HEK293 (cell line): ENCODE measurements at regions not wholly inside any gene's neighbourhood (a gene's known extent, or its start where the extent isn't known, plus 50 kb on each side); places are given as distances from the start of the nearest gene placed in this dataset.

Source experiments
- BCL11A ChIP-seq: fragments of 450-650 bp; formaldehyde crosslinking; IDR thresholded peaks from 2 replicates; pipeline ENCODE4 v1.5.1; 2016; ENCODE audit warnings: low read depth, missing biosample characterization, missing genetic modification characterization
- CTCF ChIP-seq: fragments of 450-650 bp; formaldehyde crosslinking; IDR thresholded peaks from 2 replicates; pipeline ENCODE4 v1.5.1; 2016; ENCODE audit warnings: missing biosample characterization, missing genetic modification characterization
- MYNN ChIP-seq: fragments of 450-650 bp; formaldehyde crosslinking; IDR thresholded peaks from 2 replicates; pipeline ENCODE4 v1.5.1; 2016; ENCODE audit warnings: missing biosample characterization, missing genetic modification characterization, borderline replicate concordance
- SETDB1 ChIP-seq: IDR thresholded peaks from one replicate; pipeline ENCODE4 v1.6.1; 2017; ENCODE audit warnings: mild to moderate bottlenecking, low read length, moderate library complexity, mixed read lengths; ENCODE audit not compliant: insufficient read length
- ZFP3 ChIP-seq: fragments of 450-650 bp; formaldehyde crosslinking; IDR thresholded peaks from 2 replicates; pipeline ENCODE4 v1.5.1; 2016; ENCODE audit warnings: low read depth, missing biosample characterization, missing genetic modification characterization
- ZNF302 ChIP-seq: fragments of 450-650 bp; formaldehyde crosslinking; IDR thresholded peaks from 2 replicates; pipeline ENCODE4 v1.5.1; 2016; ENCODE audit warnings: missing biosample characterization, missing genetic modification characterization, low read depth
- ZNF645 ChIP-seq: fragments of 450-650 bp; formaldehyde crosslinking; IDR thresholded peaks from 2 replicates; pipeline ENCODE4; 2016; ENCODE audit warnings: missing biosample characterization, missing genetic modification characterization
- ZNF76 ChIP-seq: fragments of 450-650 bp; formaldehyde crosslinking; IDR thresholded peaks from 2 replicates; pipeline ENCODE4; 2016; ENCODE audit warnings: low read depth, missing biosample characterization, missing genetic modification characterization, borderline replicate concordance

- no peak for TF ChIP-seq BCL11A (tag by site-specific recombination)
- no peak for TF ChIP-seq CTCF (tag by site-specific recombination)
- TF ChIP-seq ZNF645 (tag by site-specific recombination) = no peak
- no peak for TF ChIP-seq ZNF302 (tag by site-specific recombination)
- TF ChIP-seq ZFP3 (tag by site-specific recombination) = no peak
- TF ChIP-seq ZNF76 (tag by site-specific recombination) = no peak
- no peak for TF ChIP-seq MYNN
- TF ChIP-seq SETDB1 = no peak
Observed at GRCh38 chr5:39628348-39628747, 203.6 kb upstream of the DAB2 start.
